ENCODE measurements at regions not wholly inside any gene's neighbourhood (a gene's known extent, or its start where the extent isn't known, plus 50 kb on each side); places are given as distances from the start of the nearest gene placed in this dataset.
"Not testable (repeated sequence)": the region's sequence is repeated elsewhere in the genome, so short reads cannot be mapped to it uniquely, and the experiment has no call there.

- Mint-ChIP-seq H3K9me3 (no peaks in the 10 kb centered on the region), H3K36me3 (ENCODE audit: low read depth) (no peaks in the 10 kb centered on the region), H3K4me1 (peaks cover 9% of the 10 kb centered on the region), H3K27ac (ENCODE audit: unreplicated experiment) (no peak overlapping the region), H3K27me3 (ENCODE audit: low read depth) (no peaks in the 10 kb centered on the region), H3K4me3 (no peak overlapping the region)
- no peak for TF ChIP-seq CTCF (conservative IDR thresholded peaks at IDR 0.05)
- no peak for DNase-seq (ENCODE audit: low read depth, low spot score)
These were observed 435.6 kb downstream of the ETS1 start for GRCh38 chr11:128151780-128152179.

- TF ChIP-seq CTCF (conservative IDR thresholded peaks at IDR 0.05): no peak
- peaks cover 9% of the 10 kb centered on the region for H3K4me1 Mint-ChIP-seq
- DNase-seq (ENCODE audit: low read depth, low spot score): no peak
- H3K4me3 Mint-ChIP-seq: no peak overlapping the region
- H3K27ac Mint-ChIP-seq (ENCODE audit: unreplicated experiment): no peak overlapping the region
- no peaks in the 10 kb centered on the region for H3K27me3 Mint-ChIP-seq (ENCODE audit: low read depth)
- no peaks in the 10 kb centered on the region for H3K36me3 Mint-ChIP-seq (ENCODE audit: low read depth)
- no peaks in the 10 kb centered on the region for H3K9me3 Mint-ChIP-seq
These were observed 436.0 kb downstream of the ETS1 start for GRCh38 chr11:128151338-128151737.

- no peak for TF ChIP-seq CTCF (conservative IDR thresholded peaks at IDR 0.05)
- H3K36me3 Mint-ChIP-seq (ENCODE audit: low read depth): no peaks in the 10 kb centered on the region
- no peak for DNase-seq (ENCODE audit: low read depth, low spot score)
- H3K4me1 Mint-ChIP-seq: peaks cover 5% of the 10 kb centered on the region
- H3K27ac Mint-ChIP-seq (ENCODE audit: unreplicated experiment): no peak overlapping the region
- no peaks in the 10 kb centered on the region for H3K9me3 Mint-ChIP-seq
- no peak overlapping the region for H3K4me3 Mint-ChIP-seq
- no peaks in the 10 kb centered on the region for H3K27me3 Mint-ChIP-seq (ENCODE audit: low read depth)
These were observed 439.1 kb downstream of the ETS1 start for GRCh38 chr11:128148208-128148607.

- Mint-ChIP-seq H3K27me3 (ENCODE audit: low read depth) (no peaks in the 10 kb centered on the region), H3K9me3 (no peaks in the 10 kb centered on the region), H3K27ac (ENCODE audit: unreplicated experiment) (no peak overlapping the region), H3K4me3 (no peak overlapping the region), H3K36me3 (ENCODE audit: low read depth) (no peaks in the 10 kb centered on the region), H3K4me1 (peaks cover 5% of the 10 kb centered on the region)
- no peak for TF ChIP-seq CTCF (conservative IDR thresholded peaks at IDR 0.05)
- no peak for DNase-seq (ENCODE audit: low read depth, low spot score)
These were observed 440.3 kb downstream of the ETS1 start for GRCh38 chr11:128146926-128147605.

GRCh38 chr11:128140293-128140692, 447.1 kb downstream of the ETS1 start:
- H3K27ac Mint-ChIP-seq (ENCODE audit: unreplicated experiment); DNase-seq (ENCODE audit: low read depth, low spot score); H3K4me3 Mint-ChIP-seq; H3K4me1 Mint-ChIP-seq; H3K9me3 Mint-ChIP-seq; H3K36me3 Mint-ChIP-seq (ENCODE audit: low read depth); H3K27me3 Mint-ChIP-seq (ENCODE audit: low read depth): not testable (repeated sequence)

- Mint-ChIP-seq H3K9me3 (peaks cover 10% of the 10 kb centered on the region), H3K27ac (ENCODE audit: unreplicated experiment) (no peak overlapping the region), H3K36me3 (ENCODE audit: low read depth) (peaks cover 5% of the 10 kb centered on the region), H3K27me3 (ENCODE audit: low read depth) (no peaks in the 10 kb centered on the region), H3K4me1 (peaks cover 10% of the 10 kb centered on the region), H3K4me3 (no peak overlapping the region)
- no peak for DNase-seq (ENCODE audit: low read depth, low spot score)
- TF ChIP-seq CTCF (conservative IDR thresholded peaks at IDR 0.05): no peak
These were observed 451.9 kb downstream of the ETS1 start for GRCh38 chr11:128135451-128135850.

Measured in neural crest cell (in vitro differentiated cells).